Body of pancreas (tissue), 4 donors: ENCODE measurements at regions not wholly inside any gene's neighbourhood (a gene's known extent, or its start where the extent isn't known, plus 50 kb on each side); places are given as distances from the start of the nearest gene placed in this dataset.

ENCODE experiments used
- CTCF ChIP-seq, 7 experiments: fragments of 450-650 bp in 4 of 7; fragments of 200-600 bp in 3 of 7; sonication (generic) in 3 of 7; IDR thresholded peaks; one replicate each; pipeline ENCODE4 v1.5.1; 2016 to 2019; ENCODE audit warnings: antibody characterized with exemption in 7 of 7
- POLR2A ChIP-seq, 3 donors: fragments of 450-650 bp; IDR thresholded peaks; one replicate each; pipeline ENCODE4 v1.6.1; 2016; ENCODE audit warnings: antibody characterized with exemption in 3 of 3, mild to moderate bottlenecking in 2 of 3

- TF ChIP-seq CTCF (IDR thresholded peaks at IDR 0.05): no peak
- TF ChIP-seq POLR2A (IDR thresholded peaks at IDR 0.05): no peak
These were observed 764.9 kb upstream of the GOLIM4 start for GRCh38 chr3:168860592-168860991.
